Prostate gland (tissue), 2 donors: ENCODE measurements at regions not wholly inside any gene's neighbourhood (a gene's known extent, or its start where the extent isn't known, plus 50 kb on each side); places are given as distances from the start of the nearest gene placed in this dataset.

ENCODE experiments used
- DNase-seq: peaks from one replicate; pipeline ENCODE4 v3.0.0-alpha.2; 2019; ENCODE audit warnings: low spot score
- H3K27ac ChIP-seq, 2 donors: fragments of 200-600 bp; sonication (generic); 2 replicates each; pipeline ENCODE4 v1.5.1; 2017 to 2019
- H3K27me3 ChIP-seq: fragments of 200-600 bp; sonication (generic); replicated peaks from 2 replicates; pipeline ENCODE4 v1.5.1; 2019; ENCODE audit not compliant: insufficient read depth
- H3K36me3 ChIP-seq, 2 donors: fragments of 200-600 bp; sonication (generic); 1 replicate in 1 of 2; 2 replicates in 1 of 2; pipeline versions ENCODE4 v1.5.1 to v1.8.1; 2017 to 2019
- H3K4me1 ChIP-seq: fragments of 200-600 bp; sonication (generic); replicated peaks from 2 replicates; pipeline ENCODE4 v1.5.1; 2019
- H3K4me3 ChIP-seq, 2 donors: fragments of 200-600 bp; sonication (generic); 2 replicates each; pipeline ENCODE4 v1.5.1; 2017 to 2019
- H3K9me3 ChIP-seq: fragments of 200-600 bp; sonication (generic); 2 replicates; pipeline ENCODE4 v1.5.1; 2017
- CTCF ChIP-seq, 4 experiments: fragments of 200-600 bp in 2 of 4; fragments of 450-650 bp in 2 of 4; sonication (generic) in 2 of 4; IDR thresholded peaks; 1 replicate in 3 of 4; 2 replicates in 1 of 4; pipeline ENCODE4 v1.5.1; 2016 to 2019; ENCODE audit warnings: antibody characterized with exemption in 4 of 4, mild to moderate bottlenecking in 2 of 4, moderate library complexity in 2 of 4
- POLR2A ChIP-seq: fragments of 450-650 bp; IDR thresholded peaks from one replicate; pipeline ENCODE4 v1.6.1; 2016; ENCODE audit warnings: antibody characterized with exemption, mild to moderate bottlenecking
- POLR2AphosphoS5 ChIP-seq: sonication (generic); formaldehyde crosslinking; IDR thresholded peaks from one replicate; pipeline ENCODE4 v1.6.1; 2017; ENCODE audit warnings: antibody characterized with exemption
- WGBS: methylation state at CpG from one replicate; pipeline ENCODE4 v1.1.5; 2018; 5-methylcytosine and 5-hydroxymethylcytosine counted together
- intact Hi-C: fragments of 100-400 bp; cut with DNase I; formaldehyde crosslinking; loops from one replicate; pipeline ENCODE4 v1.14.2; 2022

- no peak overlapping the region for H3K27ac ChIP-seq
- 70% methylated on average over 3 of the region's 3 CpGs for WGBS
- no peaks in the 10 kb centered on the region for H3K27me3 ChIP-seq
- DNase-seq, result no peak
- no peaks in the 10 kb centered on the region for H3K36me3 ChIP-seq
- no peaks in the 10 kb centered on the region for H3K4me1 ChIP-seq
- intact Hi-C loops, result no loop called here
- H3K4me3 ChIP-seq, result no peak overlapping the region
- TF ChIP-seq POLR2A (no peak), CTCF (IDR thresholded peaks at IDR 0.05) (no peak), POLR2AphosphoS5 (no peak)
- no peaks in the 10 kb centered on the region for H3K9me3 ChIP-seq
Observed at GRCh38 chr4:20444599-20445337, 193.1 kb downstream of the SLIT2 start.

- no peaks in the 10 kb centered on the region for H3K4me1 ChIP-seq
- no peak for TF ChIP-seq CTCF (IDR thresholded peaks at IDR 0.05)
- no peak for TF ChIP-seq POLR2AphosphoS5
- no peak for TF ChIP-seq POLR2A
- no peaks in the 10 kb centered on the region for H3K36me3 ChIP-seq
- no peaks in the 10 kb centered on the region for H3K27me3 ChIP-seq
- H3K9me3 ChIP-seq, result no peaks in the 10 kb centered on the region
- WGBS, result 61% methylated on average over 5 of the region's 5 CpGs
- intact Hi-C loops, result no loop called here
- H3K27ac ChIP-seq, result no peak overlapping the region
- no peak overlapping the region for H3K4me3 ChIP-seq
- no peak for DNase-seq
Observed at GRCh38 chr4:20445933-20446723, 194.4 kb downstream of the SLIT2 start.

- intact Hi-C loops, result no loop called here
- WGBS, result 70% methylated on average over 2 of the region's 2 CpGs
Observed at GRCh38 chr4:20447103-20447502, 195.4 kb downstream of the SLIT2 start.

GRCh38 chr4:20451986-20452385 lies 200.3 kb downstream of the SLIT2 start:
- 85% methylated on average over 2 of the region's 2 CpGs for WGBS
- Histone ChIP-seq H3K27ac (no peak overlapping the region), H3K27me3 (no peaks in the 10 kb centered on the region), H3K4me3 (no peak overlapping the region), H3K4me1 (no peaks in the 10 kb centered on the region), H3K36me3 (no peaks in the 10 kb centered on the region), H3K9me3 (no peaks in the 10 kb centered on the region)
- no peak for DNase-seq
- intact Hi-C loops, result no loop called here
- TF ChIP-seq POLR2AphosphoS5, result no peak

More at GRCh38 chr4:20447103-20447502, 195.4 kb downstream of the SLIT2 start:
- H3K27me3 ChIP-seq, result no peaks in the 10 kb centered on the region
- no peaks in the 10 kb centered on the region for H3K36me3 ChIP-seq
- H3K4me1 ChIP-seq, result no peaks in the 10 kb centered on the region
- no peaks in the 10 kb centered on the region for H3K9me3 ChIP-seq
- no peak overlapping the region for H3K4me3 ChIP-seq
- no peak overlapping the region for H3K27ac ChIP-seq
- no peak for DNase-seq
- TF ChIP-seq CTCF (IDR thresholded peaks at IDR 0.05) (no peak), POLR2A (no peak), POLR2AphosphoS5 (no peak)

- H3K27ac ChIP-seq, result no peak overlapping the region
- intact Hi-C loops, result no loop called here
- no peaks in the 10 kb centered on the region for H3K4me1 ChIP-seq
- WGBS, result 66% methylated on average over 2 of the region's 2 CpGs
- no peak overlapping the region for H3K4me3 ChIP-seq
- TF ChIP-seq POLR2A, result no peak
- no peaks in the 10 kb centered on the region for H3K36me3 ChIP-seq
- H3K9me3 ChIP-seq, result no peaks in the 10 kb centered on the region
- H3K27me3 ChIP-seq, result no peaks in the 10 kb centered on the region
- DNase-seq, result no peak
Observed at GRCh38 chr4:20454515-20454914, 202.8 kb downstream of the SLIT2 start.
